ENCODE measurements at regions not wholly inside any gene's neighbourhood (a gene's known extent, or its start where the extent isn't known, plus 50 kb on each side); places are given as distances from the start of the nearest gene placed in this dataset.

DNA sequence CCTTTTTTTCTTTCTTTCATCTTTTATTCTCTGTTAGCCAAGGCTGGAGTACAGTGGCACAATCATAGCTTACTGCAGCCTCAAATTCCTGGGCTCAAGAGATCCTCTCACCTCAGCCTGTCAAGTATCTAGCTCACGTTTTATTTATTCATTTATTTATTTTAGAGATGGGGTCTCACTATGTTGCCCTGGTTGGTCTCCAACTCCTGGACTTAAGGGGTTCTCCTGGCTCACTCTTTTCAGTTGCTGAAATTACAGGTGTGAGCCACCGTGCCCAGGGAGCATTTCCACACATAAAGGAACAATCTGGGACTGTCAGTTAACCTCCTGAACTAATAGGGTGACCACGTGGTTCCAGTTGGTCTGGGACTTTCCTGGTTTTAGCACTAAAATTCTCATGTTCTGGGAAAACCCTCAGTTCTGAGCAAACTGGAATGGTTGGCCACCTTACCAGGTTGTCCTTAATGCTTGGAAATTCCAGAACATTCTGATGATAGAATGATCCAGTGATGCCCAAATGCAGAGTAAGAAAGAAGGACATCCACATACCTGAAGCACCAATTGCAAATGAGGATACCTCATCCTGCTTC, 105.5 kb upstream of the ZNF217 start:
- TF ChIP-seq, protein P1, sequence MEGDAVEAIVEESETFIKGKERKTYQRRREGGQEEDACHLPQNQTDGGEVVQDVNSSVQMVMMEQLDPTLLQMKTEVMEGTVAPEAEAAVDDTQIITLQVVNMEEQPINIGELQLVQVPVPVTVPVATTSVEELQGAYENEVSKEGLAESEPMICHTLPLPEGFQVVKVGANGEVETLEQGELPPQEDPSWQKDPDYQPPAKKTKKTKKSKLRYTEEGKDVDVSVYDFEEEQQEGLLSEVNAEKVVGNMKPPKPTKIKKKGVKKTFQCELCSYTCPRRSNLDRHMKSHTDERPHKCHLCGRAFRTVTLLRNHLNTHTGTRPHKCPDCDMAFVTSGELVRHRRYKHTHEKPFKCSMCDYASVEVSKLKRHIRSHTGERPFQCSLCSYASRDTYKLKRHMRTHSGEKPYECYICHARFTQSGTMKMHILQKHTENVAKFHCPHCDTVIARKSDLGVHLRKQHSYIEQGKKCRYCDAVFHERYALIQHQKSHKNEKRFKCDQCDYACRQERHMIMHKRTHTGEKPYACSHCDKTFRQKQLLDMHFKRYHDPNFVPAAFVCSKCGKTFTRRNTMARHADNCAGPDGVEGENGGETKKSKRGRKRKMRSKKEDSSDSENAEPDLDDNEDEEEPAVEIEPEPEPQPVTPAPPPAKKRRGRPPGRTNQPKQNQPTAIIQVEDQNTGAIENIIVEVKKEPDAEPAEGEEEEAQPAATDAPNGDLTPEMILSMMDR (conservative IDR thresholded peaks at IDR 0.05; ENCODE audit: control insufficient read depth, insufficient read depth, low read depth, low read length): no peak
- DNase-seq (ENCODE audit: low read depth): no peak
- no peak overlapping the region for H3K4me3 ChIP-seq (ENCODE audit: control insufficient read depth, low read depth, low read length)

DNA sequence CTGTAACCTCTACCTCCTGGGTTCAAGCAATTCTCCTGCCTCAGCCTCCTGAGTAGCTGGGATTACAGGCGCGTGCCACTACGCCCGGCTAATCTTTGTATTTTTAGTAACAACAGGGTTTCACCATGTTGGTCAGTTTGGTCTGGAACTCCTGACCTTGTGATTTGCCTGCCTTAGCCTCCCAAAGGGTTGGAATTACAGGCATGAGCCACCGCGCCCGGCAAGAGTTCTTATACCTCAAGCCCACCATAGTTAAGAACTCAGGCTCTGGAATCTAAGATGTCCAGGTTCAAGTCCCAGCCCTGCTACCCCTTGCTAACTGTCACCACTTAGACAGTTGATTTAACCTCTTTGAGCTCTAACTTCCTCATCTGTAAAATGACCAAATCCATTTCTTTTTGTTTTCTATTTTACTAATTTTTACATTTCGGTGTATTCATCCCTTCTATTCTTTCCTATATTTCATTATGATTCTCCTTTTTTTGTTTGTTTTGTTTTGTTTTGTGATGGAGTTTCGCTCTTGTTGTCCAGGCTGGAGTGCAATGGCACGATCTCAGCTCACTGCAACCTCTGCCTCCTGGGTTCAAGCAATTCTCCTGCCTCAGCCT, 104.8 kb upstream of the ZNF217 start:
- TF ChIP-seq, protein P1 (conservative IDR thresholded peaks at IDR 0.05; ENCODE audit: control insufficient read depth, insufficient read depth, low read depth, low read length): no peak
- DNase-seq (ENCODE audit: low read depth): no peak
- H3K4me3 ChIP-seq (ENCODE audit: control insufficient read depth, low read depth, low read length): no peak overlapping the region

DNA sequence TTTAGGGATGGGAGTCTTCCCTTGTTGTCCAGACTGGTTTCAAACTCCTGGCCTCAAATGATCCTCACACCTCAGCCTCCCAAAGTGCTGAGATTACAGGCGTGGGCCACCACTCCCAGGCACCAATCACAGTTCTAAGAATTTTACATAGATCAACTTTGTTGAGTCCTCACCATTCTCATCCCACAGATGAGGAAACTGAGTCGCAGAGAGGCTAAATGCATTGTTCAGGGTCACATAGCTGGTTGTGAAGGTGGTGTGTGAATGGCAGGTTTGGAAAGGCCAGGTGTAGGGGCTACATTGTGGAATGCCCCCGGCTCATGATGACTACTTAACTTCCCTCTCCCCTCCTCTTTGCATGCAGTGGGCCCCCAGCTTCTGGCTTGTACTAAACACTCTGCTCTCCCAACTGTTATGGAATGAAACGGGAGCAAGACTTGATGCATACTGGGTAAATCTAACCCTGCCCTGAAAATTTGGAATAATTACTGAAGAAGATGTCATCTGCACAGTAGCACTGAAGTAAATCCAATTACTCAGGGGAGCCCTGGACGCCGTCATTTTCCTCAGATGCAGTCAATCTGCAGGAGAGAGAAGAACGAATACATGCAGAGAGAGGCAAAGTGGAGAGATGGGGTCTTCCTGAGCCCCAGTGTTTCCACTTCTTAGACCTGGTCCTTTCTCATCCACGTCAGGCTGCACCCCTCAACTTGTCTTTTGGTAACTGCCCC, 102.3 kb upstream of the ZNF217 start:
- H3K4me3 ChIP-seq (ENCODE audit: control insufficient read depth, low read depth, low read length): no peak overlapping the region
- no peak for DNase-seq (ENCODE audit: low read depth)
- TF ChIP-seq, protein P1 (conservative IDR thresholded peaks at IDR 0.05; ENCODE audit: control insufficient read depth, insufficient read depth, low read depth, low read length): no peak

DNA sequence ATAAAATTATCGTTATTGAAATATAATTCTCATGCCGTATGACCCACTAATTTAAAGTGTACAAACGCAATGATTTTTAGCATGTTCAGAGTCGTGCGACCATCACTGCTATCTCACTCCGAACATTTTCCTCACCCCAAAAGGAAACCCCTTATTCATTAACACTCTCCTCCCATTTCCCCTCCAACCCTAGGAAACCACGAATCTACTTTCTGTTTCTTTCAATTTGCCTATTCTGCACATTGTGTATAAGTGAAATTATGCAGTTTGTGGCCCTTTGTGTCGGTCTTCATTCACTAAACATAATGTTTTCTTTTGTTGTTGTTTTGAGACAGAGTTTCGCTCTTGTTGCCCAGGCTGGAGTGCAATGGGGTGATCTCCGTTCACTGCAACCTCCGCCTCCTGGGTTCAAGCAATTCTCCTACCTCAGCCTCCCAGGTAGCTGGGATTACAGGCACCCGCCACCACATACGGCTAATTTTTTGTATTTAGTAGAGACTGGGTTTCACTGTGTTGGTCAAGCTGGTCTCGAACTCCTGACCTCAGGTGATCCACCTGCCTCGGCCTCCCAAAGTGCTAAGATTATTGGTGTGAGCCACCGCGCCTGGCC, 99.7 kb upstream of the ZNF217 start:
- DNase-seq (ENCODE audit: low read depth): no peak
- H3K4me3 ChIP-seq (ENCODE audit: control insufficient read depth, low read depth, low read length): no peak overlapping the region
- TF ChIP-seq, protein P1 (conservative IDR thresholded peaks at IDR 0.05; ENCODE audit: control insufficient read depth, insufficient read depth, low read depth, low read length): no peak

DNA sequence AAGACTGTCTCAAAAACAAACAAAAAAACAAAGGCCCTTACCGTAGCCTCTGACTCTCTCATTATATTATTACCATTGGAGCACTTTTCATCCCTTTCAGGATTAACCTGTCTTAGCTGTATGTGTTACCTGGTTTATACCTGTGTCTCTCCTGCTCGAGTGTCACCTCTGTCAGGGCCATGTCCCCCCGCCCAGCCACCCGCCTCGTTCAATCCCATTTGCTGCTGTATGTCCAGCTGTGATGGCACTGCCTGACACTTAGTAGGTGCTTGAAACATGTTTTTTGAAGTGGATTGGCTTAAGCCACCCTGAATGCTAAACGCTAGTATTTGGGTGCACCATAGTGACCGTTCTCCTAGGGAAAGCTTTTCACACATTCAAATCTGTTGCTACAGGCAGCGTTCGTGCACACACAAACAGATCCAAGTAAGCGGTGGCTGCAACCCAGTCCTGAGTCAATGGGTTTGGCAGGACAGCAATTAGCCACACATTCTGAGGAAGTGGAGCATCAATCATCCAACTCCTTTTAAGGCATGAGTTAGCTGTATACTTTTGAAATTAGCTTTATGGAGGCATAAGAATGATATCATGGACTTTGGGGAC, 98.9 kb upstream of the ZNF217 start:
- H3K4me3 ChIP-seq (ENCODE audit: control insufficient read depth, low read depth, low read length): no peak overlapping the region
- DNase-seq (ENCODE audit: low read depth): peak; percentile 94
- TF ChIP-seq, protein P1 (conservative IDR thresholded peaks at IDR 0.05; ENCODE audit: control insufficient read depth, insufficient read depth, low read depth, low read length): no peak

DNA sequence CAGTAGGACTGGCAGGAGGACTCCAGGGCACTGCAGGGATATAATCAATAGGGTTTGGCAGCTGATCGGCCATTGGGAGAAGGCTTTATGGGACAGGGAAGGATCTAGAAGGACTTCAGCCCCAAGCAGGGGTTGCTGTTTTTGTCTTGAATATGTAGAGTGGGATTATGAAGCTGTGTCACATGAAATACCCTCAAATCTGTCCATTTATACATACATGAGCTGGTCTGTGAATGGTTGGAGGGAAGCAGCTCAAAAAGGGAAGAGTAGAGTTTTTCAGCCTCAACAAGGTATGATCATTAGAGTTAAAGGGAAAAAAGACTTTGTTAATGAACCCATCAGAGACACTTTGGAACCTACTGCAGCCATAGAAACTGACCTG, 98.2 kb upstream of the ZNF217 start:
- TF ChIP-seq, protein P1 (conservative IDR thresholded peaks at IDR 0.05; ENCODE audit: control insufficient read depth, insufficient read depth, low read depth, low read length): no peak
- DNase-seq (ENCODE audit: low read depth): no peak
- no peak overlapping the region for H3K4me3 ChIP-seq (ENCODE audit: control insufficient read depth, low read depth, low read length)

Measured in fibroblast of mammary gland (primary cell).